MCF 10A (cell line): ENCODE measurements at regions not wholly inside any gene's neighbourhood (a gene's known extent, or its start where the extent isn't known, plus 50 kb on each side); places are given as distances from the start of the nearest gene placed in this dataset.
"Not testable (repeated sequence)": the region's sequence is repeated elsewhere in the genome, so short reads cannot be mapped to it uniquely, and the experiment has no call there.

Source experiments
- BruUV-seq: library from RNA; stranded (reverse); fragments of 400-500 nt; replicated peaks from 2 replicates; lab custom pipeline; 2021; lab: Mats Ljungman, UMichigan
- CTCF ChIA-PET: fragments of 300-600 bp; sonication (Branson Sonifier 250); formaldehyde crosslinking; extraction: SDS; loops from one replicate; lab custom pipeline; 2021; ENCODE audit warnings: antibody characterized with exemption, inconsistent platforms; lab: Yijun Ruan, JAX
- POLR2A ChIA-PET: fragments of 300-600, 350-650 bp; sonication (Branson Sonifier 250); formaldehyde crosslinking; extraction: SDS; loops from one replicate; lab custom pipeline; 2020; ENCODE audit warnings: antibody characterized with exemption, inconsistent platforms; lab: Yijun Ruan, JAX
- DNase-seq: peaks from one replicate; pipeline ENCODE4 v3.0.0-alpha.2; 2018; ENCODE audit not compliant: unreplicated experiment
- H3K27ac Mint-ChIP-seq: one replicate; pipeline ENCODE4 v1.8.0; 2022; ENCODE audit warnings: mild to moderate bottlenecking, low read depth, mixed read lengths; ENCODE audit not compliant: unreplicated experiment
- H3K27me3 Mint-ChIP-seq: one replicate; pipeline ENCODE4 v1.8.0; 2022; ENCODE audit warnings: mixed read lengths; ENCODE audit not compliant: insufficient read depth, unreplicated experiment
- H3K36me3 Mint-ChIP-seq: one replicate; pipeline ENCODE4 v1.8.0; 2022; ENCODE audit warnings: mild to moderate bottlenecking, moderate library complexity, mixed read lengths; ENCODE audit not compliant: insufficient read depth, unreplicated experiment
- H3K4me1 Mint-ChIP-seq: one replicate; pipeline ENCODE4 v1.8.0; 2022; ENCODE audit warnings: mixed read lengths; ENCODE audit not compliant: insufficient read depth, unreplicated experiment
- H3K4me3 Mint-ChIP-seq: one replicate; pipeline ENCODE4 v1.8.0; 2022; ENCODE audit warnings: mild to moderate bottlenecking, moderate library complexity, mixed read lengths; ENCODE audit not compliant: unreplicated experiment
- H3K9me3 Mint-ChIP-seq: one replicate; pipeline ENCODE4 v1.8.0; 2022; ENCODE audit warnings: mixed read lengths; ENCODE audit not compliant: unreplicated experiment
- intact Hi-C: fragments of 100-400 bp; cut with micrococcal nuclease; formaldehyde crosslinking; loops from 2 replicates; pipeline ENCODE4 v1.14.1; 2022

- H3K4me3 Mint-ChIP-seq, H3K27ac Mint-ChIP-seq, DNase-seq, H3K27me3 Mint-ChIP-seq, POLR2A ChIA-PET, H3K36me3 Mint-ChIP-seq, H3K9me3 Mint-ChIP-seq, BruUV-seq, intact Hi-C loops, CTCF ChIA-PET, H3K4me1 Mint-ChIP-seq: not testable (repeated sequence)
Observed at GRCh38 chr15:44817797-44818196, 81.5 kb downstream of the TRIM69 start.

GRCh38 chr15:44819331-44819987 lies 83.1 kb downstream of the TRIM69 start:
- H3K9me3 Mint-ChIP-seq, intact Hi-C loops, H3K27me3 Mint-ChIP-seq, POLR2A ChIA-PET, H3K36me3 Mint-ChIP-seq, BruUV-seq, H3K27ac Mint-ChIP-seq, DNase-seq, H3K4me3 Mint-ChIP-seq, H3K4me1 Mint-ChIP-seq: not testable (repeated sequence)
- CTCF ChIA-PET, result interaction anchor here (0.5 to 0.9 kb wide), 3 partner anchors 32 to 307 kb away, joined by 3 to 4 read pairs (median 3); no protein-coding TSS in a partner anchor

GRCh38 chr15:44820535-44820934 lies 84.2 kb downstream of the TRIM69 start:
- H3K9me3 Mint-ChIP-seq, H3K36me3 Mint-ChIP-seq, CTCF ChIA-PET, intact Hi-C loops, H3K4me1 Mint-ChIP-seq, POLR2A ChIA-PET, DNase-seq, H3K4me3 Mint-ChIP-seq, BruUV-seq, H3K27ac Mint-ChIP-seq, H3K27me3 Mint-ChIP-seq: not testable (repeated sequence)

- POLR2A ChIA-PET, H3K4me3 Mint-ChIP-seq, H3K4me1 Mint-ChIP-seq: not testable (repeated sequence)
Observed at GRCh38 chr15:44820967-44821366, 84.6 kb downstream of the TRIM69 start.

GRCh38 chr15:44824277-44825145 lies 88.2 kb downstream of the TRIM69 start:
- BruUV-seq, H3K9me3 Mint-ChIP-seq, H3K4me1 Mint-ChIP-seq, H3K27ac Mint-ChIP-seq, POLR2A ChIA-PET, H3K4me3 Mint-ChIP-seq, intact Hi-C loops, CTCF ChIA-PET, H3K27me3 Mint-ChIP-seq, DNase-seq, H3K36me3 Mint-ChIP-seq: not testable (repeated sequence)

More at GRCh38 chr15:44820967-44821366, 84.6 kb downstream of the TRIM69 start:
- CTCF ChIA-PET, intact Hi-C loops, BruUV-seq, H3K36me3 Mint-ChIP-seq, H3K9me3 Mint-ChIP-seq, DNase-seq, H3K27me3 Mint-ChIP-seq, H3K27ac Mint-ChIP-seq: not testable (repeated sequence)

- DNase-seq, intact Hi-C loops, BruUV-seq, H3K27ac Mint-ChIP-seq, H3K4me3 Mint-ChIP-seq, H3K27me3 Mint-ChIP-seq, H3K9me3 Mint-ChIP-seq, CTCF ChIA-PET, H3K36me3 Mint-ChIP-seq, POLR2A ChIA-PET, H3K4me1 Mint-ChIP-seq: not testable (repeated sequence)
Observed at GRCh38 chr15:44826583-44826982, 90.3 kb downstream of the TRIM69 start.

- DNase-seq, H3K27ac Mint-ChIP-seq, H3K4me1 Mint-ChIP-seq, H3K4me3 Mint-ChIP-seq, H3K36me3 Mint-ChIP-seq, intact Hi-C loops, H3K9me3 Mint-ChIP-seq, BruUV-seq, H3K27me3 Mint-ChIP-seq, POLR2A ChIA-PET: not testable (repeated sequence)
- CTCF ChIA-PET, result interaction anchor here (0.7 kb wide), 1 partner anchor 450 kb away, joined by 3 read pairs; no protein-coding TSS in a partner anchor
Observed at GRCh38 chr15:44828229-44828914, 92.0 kb downstream of the TRIM69 start.

- H3K36me3 Mint-ChIP-seq, H3K4me1 Mint-ChIP-seq, POLR2A ChIA-PET, H3K4me3 Mint-ChIP-seq, intact Hi-C loops, BruUV-seq, H3K27me3 Mint-ChIP-seq, H3K27ac Mint-ChIP-seq, DNase-seq, H3K9me3 Mint-ChIP-seq: not testable (repeated sequence)
- CTCF ChIA-PET, result interaction anchor here (0.7 kb wide), 1 partner anchor 449 kb away, joined by 3 read pairs; no protein-coding TSS in a partner anchor
Observed at GRCh38 chr15:44829150-44829549, 92.8 kb downstream of the TRIM69 start.
